DMS53 treated with DMSO at 0.1 percent for 48 hours (cell line): ENCODE measurements at regions not wholly inside any gene's neighbourhood (a gene's known extent, or its start where the extent isn't known, plus 50 kb on each side); places are given as distances from the start of the nearest gene placed in this dataset.
"Not testable (repeated sequence)": the region's sequence is repeated elsewhere in the genome, so short reads cannot be mapped to it uniquely, and the experiment has no call there.

Experiments
- DNase-seq: peaks from one replicate; lab custom pipeline; 2025; ENCODE audit not compliant: unreplicated experiment; lab: John Stamatoyannopoulos, UW

DNA sequence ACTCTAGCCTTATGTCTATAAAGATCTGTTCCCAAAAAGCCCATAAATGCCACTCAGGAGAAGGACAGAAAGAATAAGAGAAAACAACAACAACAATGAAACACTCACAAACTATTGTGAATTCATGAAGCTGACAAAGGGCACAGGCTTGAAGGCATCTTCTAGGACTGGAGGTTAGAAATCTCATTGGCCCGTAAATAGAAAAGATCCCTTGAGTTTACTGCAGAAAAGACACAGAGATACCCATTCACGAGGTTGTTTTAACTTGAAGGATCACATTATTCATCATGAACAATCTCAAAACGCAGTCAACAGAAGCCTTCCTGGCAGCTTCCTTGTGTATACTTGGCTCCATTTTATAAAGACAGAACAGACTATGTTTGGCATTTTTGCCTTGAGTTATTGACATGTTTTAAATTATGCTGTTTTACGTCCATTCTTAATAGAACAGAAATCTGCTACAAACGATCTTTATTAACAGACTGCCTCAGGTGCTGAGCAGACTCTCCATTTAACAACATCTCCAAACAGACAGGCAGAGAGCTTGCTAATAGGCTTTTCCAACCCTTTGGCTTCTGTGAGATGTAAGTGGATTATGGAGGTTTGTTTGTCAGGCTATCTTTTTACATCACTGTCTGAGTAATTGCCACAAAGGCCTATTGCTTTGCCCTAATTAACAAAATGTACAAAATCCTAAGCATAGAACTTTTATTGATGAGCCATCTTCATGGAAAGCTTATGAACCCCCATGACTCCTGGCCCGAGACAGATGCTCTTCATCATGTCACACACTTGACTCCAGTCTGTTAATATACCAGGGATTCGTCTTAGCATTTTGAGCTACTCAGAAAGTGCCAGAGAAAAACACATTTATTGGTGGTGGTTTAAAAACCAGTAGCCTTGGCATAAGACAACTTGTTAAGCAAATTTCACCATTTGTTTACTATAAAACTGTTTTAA, 735.3 kb upstream of the ZNF608 start:
- DNase-seq, result peak; percentile 18

DNA sequence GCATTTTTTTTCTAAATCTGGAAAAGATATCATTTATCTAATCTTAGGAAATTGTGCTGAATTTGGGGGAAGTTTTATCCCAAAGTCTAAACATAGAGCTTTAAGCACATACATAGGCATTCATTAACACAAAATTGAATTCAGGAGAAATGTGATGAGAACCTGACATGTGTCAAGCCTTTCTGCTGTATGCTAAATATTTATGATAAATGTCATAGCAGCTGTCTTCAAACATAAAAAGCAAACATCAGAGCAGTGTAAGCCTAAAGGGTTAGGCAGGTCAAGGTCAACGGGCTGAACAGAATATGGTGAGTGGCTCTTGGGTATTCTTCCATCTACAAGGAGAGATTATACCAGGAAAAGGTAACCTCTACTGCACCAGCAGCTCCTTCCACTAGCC, 737.2 kb upstream of the ZNF608 start:
- peak; percentile 23 for DNase-seq

DNA sequence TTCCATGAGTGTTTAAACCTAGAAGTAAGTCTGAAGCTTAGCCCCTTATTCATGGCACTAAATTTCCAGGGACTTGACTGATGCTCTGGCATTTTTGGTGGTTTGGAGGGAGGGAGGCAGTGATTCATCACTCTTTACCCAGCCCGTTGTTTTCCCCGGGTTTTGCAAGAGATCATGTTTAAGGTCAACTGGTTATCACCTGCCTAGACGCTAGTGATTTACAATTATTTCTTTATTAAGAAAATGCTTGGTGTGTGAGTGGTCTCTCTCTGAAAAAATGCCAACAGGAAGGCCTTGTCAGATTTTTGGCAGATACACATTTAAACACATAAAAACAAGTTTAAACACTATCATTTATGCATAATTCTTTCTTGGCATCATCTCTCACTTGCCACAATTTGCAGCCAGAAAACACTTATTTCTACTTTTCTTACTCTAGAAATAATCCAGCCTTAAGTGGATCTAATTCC, 737.9 kb upstream of the ZNF608 start:
- DNase-seq, result peak; percentile 9

DNA sequence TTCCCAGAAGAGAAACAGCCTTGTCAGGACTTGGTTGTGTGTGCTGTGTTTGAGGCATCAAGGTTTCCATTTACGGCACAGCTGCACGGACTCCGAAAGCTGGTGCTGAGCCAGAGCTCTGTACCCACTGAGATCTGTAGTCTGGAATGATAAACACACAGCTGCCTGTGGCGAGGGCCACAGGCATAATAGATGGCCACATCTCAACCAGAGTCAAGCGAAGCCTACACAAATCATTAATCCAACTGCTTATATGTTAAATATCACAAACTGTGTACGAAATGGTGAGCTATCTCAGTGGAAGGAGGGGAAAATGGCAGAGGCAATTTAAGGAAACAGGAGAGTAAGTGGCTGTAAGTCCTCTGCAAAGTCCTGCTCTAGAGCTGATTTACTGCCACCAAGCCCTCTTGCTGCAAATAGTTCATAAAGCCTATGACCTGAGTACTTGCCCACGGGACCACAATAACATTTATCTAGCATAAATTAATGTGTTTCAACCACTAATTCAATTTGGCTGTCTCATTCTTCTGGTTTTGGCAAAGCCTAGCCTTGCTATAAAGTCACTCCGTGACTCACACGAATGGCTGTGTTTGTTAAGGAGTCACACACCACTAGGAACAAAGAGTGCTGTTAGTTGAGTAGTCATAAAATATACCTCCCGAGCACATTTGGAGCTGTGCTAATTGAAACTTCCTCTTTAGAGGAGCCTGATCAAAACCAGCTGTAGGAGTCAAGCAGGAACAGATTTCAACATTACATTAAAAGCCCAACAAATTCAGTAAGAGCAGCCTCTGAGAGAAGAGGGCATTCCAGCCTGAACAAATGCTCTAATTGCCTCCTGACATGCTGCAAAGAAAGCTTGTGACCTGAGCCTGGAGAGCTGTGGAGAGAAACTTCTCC, 738.6 kb upstream of the ZNF608 start:
- DNase-seq, result peak; percentile 84

DNA sequence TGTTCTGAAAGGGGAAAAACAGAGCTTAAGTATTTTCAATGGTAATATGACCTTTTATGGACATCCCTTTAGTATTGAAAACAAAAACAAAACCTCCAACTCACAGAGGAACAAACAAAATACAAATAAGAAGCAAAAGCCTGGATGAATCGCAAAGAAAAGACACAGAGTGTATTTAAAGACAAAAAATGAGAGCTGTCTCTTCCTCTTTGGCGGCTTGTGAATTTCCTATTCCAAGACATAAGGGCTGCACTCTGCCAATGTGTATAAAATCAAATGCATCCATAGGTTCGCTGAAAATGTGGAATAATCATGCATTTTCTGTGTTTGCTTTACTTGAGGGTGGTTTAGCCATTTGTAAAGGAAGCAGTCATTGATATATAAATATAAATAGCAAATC, 739.3 kb upstream of the ZNF608 start:
- peak; percentile 22 for DNase-seq

DNA sequence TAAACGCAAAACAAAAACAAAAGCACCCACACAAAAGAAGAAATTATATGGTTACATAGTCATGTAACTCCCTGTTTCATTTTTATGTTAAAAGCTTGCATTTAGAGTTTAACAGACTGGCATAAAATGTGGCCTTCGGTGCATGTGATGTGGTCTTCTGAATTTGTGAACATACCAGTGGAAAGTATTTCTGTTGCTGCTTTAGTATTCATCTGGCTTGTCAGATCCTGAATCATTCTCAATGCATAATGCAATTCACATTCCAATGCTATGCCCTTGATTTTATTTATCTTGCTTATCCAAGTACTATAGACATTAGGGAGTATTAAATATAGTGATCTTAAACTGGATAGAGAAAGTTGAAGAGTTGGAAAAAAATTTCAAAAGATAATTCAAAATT, 740.2 kb upstream of the ZNF608 start:
- DNase-seq, result no peak

DNA sequence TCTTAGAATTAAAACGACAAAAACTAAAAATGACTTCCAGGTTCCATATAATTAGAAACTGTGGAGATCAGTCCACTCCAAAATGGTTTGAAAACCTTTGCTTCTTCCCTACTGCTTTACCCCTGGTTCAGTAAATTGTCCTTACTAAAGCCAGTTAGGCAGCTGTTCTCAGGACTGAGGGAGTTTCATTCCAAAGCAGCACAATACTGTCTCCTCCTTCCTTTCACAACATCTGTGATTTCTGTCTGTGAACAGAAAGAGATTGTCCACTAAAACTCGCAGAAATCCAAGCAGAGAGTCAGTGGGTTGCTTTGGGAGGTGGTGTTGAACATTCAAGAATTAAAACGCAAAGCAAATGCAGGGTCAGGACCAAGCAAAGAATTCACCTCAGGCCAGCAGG, 740.8 kb upstream of the ZNF608 start:
- DNase-seq, result no peak

DNA sequence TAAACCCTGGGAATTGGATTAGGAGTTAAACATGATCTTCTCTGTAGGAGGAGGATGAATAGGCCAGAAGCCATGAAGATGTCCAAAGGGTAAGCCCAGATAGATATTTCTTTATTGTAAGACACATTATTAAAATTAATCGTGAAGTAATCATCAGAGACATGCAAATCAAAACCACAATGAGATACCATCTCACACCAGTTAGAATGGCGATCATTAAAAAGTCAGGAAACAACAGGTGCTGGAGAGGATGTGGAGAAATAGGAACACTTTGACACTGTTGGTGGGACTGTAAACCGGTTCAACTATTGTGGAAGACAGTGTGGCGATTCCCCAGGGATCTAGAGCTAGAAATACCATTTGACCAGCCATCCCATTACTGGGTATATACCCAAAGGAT, 741.2 kb upstream of the ZNF608 start:
- not testable (repeated sequence) for DNase-seq

DNA sequence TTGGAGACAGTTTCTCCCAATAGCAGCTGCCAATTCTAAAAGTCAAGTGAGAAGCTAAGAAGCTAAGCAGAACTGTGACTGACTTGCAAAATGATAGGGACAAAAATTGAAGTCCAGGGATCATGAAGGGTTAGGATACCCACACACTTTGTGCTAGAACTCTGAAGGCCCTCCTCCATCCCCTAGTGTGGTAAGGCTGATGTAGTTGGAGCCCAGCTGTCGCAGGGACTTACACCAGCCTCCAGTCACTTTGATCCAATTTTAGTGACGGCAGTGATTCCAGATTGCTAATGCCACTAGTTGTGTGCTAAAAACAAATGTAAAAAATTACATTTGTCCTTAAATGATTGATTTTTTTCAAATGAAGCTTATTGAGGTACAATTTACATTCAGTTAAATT, 742.7 kb upstream of the ZNF608 start:
- no peak for DNase-seq

DNA sequence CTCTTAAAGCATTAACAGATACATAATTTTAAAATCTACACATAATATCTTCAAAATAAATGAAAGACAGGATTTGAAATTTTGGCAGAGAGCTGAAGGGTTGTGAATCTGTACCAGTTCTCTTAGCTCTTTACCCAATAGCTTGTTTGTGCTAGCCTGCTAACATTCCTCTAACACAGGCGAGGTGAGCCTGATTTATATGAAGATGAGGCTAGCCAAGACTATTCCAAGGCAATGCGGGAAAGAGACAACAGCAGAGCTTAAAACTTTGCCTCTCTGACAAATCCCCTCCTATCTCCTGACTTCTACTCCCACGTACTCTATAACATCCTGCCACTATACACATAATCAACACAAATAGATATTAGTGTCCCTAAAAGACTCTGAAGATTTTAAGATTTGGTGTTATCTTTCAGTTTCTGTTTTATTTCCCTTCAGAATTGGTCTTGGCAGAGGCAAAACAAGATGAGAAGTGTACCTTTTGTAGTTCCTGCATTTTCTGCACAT, 745.6 kb upstream of the ZNF608 start:
- no peak for DNase-seq

DNA sequence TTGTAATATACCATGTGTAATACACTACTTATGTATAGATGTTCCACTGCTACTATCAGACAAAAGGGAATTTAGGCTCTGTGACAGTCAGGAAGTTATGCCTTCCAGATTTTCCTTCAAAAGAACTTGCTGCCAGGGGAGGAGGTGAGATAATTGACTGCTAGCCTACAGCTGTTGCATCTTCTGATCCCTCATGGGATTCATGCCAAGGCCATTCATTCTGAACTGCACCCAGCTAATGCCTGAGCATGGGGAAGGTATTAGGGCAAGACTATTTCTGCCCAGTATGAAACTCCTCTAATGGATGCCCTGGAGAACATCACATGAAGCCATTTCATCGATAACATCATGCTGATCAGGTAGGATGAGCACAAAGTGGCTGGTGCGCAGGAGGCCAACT, 746.5 kb upstream of the ZNF608 start:
- DNase-seq, result no peak

DNA sequence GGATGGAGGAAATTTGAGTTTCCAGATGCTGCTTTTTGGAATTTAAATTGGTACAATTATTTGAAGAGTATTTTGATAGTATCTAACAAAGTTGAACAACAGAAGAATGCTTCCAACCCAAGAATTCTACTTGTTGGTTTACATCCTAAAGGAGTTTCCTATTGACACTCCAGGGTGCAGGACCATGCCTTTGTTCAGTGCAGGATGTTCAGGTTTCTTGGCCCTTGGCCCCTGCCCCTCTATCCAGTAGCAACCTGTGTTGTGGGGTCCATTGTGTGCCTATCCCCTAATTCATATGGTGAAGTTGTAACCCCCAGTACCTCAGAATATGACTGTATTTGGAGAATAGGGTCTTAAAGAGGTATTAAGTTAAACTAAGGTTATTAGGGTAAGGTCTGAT, 750.0 kb upstream of the ZNF608 start:
- DNase-seq, result no peak

DNA sequence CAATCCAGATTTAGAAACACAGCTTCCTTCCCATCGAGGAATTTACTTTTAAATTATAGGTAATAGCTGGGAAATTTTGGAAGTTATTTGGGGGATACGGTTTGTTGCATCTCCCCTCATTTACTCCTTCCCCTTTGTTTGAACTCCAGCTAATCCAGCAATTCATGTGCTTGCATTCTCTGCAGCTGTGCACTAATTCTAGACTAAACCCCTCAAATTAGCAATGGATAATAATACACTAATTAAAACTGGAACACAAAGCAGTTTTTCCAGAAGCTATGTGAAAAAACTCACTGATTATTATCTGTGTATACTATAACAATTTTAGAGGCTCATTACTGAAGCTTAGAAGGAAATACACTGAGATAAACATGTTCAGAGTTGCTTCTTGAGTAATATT, 751.2 kb upstream of the ZNF608 start:
- DNase-seq, result no peak

DNA sequence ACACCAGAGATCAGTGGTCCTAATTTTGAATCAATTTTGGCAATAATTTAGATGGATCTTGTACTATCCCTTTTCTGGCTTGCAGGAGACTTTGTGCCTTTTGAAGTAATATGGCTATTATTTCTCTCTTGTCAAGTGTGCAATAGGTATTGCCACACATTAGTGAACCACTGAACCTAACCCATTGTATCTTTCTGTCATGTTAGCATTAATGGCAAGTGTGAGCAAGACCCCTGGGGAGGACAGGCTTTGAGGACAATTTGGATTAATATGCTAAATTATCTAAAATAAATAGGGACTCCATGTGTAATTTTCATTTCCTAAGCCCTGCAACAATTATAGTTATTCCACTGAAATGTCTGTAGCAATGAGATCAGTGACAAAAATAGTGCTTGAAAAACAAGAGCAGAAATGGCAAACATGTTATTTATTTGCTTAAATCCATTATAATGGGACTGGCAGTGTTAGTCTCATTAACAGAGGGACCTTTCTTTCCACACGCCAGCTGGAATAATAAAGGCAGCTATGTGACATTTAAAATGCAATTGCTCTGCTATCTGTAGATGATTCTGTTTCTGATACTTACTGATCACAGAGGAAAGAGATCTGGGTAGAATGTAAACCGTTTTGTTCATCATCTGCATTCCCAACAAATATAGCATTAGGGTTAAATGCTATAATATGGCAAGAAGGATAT, 753.3 kb upstream of the ZNF608 start:
- no peak for DNase-seq

DNA sequence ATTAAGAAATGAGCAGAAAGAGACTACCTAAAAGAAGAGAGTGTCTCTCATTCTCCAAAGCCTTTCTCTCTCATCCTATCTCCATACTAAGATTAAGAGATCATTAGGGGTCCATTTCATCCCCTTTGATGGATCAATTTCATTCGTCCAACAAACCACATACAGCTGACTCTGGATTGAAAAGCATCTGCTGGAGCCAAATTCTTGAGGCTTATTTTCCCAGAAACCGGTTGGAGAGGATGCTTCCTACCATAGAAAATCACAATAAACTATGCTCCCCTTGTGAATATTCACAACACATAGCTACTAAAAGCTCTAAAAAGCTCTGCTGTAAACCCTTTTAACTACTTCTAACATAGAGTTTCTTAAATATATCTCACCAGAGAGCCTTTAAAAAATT, 755.0 kb upstream of the ZNF608 start:
- no peak for DNase-seq

DNA sequence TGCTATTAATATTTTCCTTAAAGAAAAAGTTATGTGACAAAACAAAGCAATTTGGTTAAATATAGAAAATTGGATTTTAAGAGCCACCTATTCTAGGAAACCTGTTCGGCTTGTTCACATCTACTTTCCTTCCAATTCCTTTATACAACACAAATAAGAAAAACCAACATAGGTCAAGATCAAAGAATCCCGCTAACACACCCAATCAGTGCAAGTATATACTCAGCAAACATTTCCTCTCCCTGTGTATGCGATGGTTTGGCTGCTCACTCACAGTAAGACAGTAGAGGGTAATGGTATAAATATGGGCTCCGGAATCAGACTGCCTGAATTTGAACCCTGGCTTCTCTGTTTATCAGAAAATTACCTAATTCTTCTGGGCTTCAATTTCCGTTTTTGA, 757.5 kb upstream of the ZNF608 start:
- no peak for DNase-seq

DNA sequence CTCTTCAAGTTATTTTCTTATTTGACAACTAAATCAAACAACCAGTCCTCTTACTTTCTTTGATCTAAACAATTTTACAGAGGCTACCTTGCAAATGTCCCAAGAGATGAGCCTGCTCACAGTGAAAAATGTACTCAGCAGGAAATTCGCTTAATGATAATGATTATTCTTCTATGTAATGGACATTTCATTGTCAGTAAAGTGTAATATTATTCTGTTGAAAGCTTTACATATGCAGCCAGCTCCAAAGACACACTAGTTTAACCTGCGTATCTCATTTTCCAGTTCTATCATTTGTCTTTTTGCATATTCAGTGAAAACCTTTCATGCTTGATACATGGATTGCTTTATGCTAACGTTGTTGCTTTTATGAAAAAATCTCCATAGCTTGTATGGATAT, 758.7 kb upstream of the ZNF608 start:
- DNase-seq, result no peak

DNA sequence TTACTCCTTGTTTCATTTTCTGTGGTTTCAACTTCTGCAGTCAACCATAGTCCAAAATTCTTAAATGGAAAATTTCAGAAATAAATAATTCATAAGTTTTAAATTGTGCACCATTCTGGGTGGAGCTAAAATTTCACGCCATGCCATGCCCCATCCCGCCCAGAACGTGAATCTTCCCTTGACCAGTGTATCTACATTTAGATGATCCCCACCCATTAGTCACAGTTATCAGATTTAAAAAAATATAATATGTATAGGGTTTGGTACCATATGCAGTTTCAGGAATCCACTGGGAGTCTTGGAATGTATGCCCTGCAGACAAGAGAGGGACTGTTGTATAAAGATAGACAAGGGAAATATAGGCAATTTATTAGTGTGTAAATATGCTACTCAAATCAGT, 759.7 kb upstream of the ZNF608 start:
- no peak for DNase-seq

DNA sequence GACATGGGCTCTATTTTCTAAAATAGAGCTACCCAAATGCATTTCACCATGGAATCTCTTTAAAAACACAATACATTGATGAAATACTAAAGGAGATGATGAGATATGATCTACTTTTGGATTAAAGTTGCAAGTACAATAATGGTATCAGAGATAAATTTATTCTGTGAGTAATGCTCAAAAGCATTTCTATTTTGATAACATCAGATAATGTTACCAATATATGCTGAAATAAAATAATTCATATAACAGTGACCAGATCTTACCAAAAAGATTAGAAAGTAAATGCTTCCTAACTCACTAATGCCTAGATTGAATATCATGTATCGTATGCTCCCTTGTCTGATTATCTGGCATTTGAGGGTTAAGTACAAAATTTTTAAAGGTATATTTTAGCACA, 761.8 kb upstream of the ZNF608 start:
- DNase-seq, result no peak

DNA sequence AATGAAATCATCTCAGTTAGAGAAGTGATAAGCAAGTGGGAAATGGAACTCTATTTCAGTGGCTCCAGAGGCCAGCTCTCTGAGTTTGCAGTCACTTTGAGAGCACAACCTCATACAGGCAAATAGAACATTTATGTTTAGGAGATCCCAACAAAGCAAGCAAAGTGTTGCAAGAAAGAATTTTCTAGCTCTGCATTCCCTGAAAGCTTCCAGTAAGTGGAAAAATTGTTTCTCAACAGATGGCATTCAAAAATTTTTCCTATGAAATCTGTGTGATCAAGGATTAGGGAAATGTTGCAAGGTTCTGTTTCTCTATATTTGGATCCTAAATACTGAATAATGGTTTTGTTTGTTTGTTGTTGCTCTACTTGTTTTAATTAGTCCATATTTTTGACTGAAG, 764.2 kb upstream of the ZNF608 start:
- no peak for DNase-seq

DNA sequence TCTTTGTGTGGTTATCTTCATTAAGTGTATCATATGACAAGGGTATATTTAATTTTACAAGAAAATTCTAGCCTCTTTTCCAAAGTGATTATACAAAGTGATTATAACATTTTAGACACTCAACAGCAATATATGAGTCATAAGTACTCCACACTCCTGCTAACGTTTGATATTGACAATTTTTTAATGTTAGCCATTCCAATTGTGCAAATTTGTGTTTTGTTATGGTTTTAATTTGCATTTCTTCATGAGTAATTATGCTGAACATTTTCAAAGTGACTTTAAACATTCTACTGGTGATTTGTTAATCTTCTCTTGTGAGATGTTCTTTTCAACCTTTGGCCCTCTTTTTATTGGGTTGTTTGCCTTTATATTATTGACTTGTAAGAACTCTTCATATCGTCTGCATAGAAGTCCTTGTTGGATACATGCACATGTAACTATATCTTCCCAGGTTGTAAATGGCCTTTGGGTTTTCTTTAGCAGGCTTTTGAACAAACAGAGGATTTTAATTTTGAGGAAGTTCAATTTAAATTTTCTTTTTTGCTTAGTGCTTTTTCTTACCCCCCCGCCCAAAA, 771.6 kb upstream of the ZNF608 start:
- DNase-seq, result no peak
